GM18502 (cell line): ENCODE measurements at regions not wholly inside any gene's neighbourhood (a gene's known extent, or its start where the extent isn't known, plus 50 kb on each side); places are given as distances from the start of the nearest gene placed in this dataset.

ENCODE experiments used
- ATAC-seq: cut with Tn5 transposase; IDR thresholded peaks from one replicate; pipeline ENCODE4 v1.9.1; 2021; ENCODE audit warnings: mild to moderate bottlenecking; ENCODE audit not compliant: unreplicated experiment, poor library complexity

DNA sequence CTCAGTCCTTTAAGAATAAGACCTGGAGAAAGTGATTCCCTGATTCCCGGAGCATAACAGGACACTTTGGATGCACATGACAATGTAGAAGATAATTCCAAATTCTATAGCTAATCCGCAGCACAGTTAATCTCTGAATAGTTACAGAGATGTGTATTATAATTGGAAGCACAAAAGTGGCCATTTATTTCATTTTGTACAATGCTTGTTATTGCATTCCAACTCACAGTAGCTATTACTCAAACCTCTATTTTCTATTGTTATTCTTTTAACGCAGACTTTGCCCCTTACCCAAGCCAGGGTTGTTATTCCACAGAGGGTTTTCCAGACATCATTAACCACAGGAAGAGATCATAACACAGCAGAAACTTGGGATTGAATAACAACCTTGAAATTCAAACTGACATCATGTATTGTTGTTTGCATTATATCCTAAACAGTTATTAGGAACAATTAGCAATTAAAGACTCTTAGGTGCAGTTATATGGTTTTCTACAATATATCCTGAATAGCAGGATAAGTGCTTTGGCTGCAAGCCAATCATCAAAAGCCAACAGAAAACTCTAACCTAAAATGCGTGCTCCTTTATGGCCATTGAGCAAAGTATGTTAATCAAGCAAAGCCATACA is 984.0 kb upstream of the TENM3 start:
- no peak for ATAC-seq

DNA sequence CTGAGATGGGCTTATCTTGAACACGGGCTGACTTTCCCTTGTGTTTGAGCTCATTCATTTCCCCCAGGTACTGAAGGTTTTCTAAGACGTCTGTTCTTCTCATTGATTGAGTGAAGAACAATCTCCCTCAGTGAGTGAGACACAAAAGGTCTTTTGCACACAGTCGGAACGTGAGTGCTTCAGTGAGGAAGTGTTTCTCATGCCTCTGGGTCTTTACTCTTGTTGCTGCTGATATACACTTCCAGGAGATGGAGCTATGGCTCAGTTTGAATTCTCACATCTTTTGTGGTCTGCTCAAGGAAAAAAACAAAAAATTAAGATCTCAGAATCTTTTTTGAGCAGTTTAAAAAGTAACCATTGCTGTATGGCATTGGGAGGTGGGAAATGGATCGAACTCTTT is 981.9 kb upstream of the TENM3 start:
- ATAC-seq: no peak

DNA sequence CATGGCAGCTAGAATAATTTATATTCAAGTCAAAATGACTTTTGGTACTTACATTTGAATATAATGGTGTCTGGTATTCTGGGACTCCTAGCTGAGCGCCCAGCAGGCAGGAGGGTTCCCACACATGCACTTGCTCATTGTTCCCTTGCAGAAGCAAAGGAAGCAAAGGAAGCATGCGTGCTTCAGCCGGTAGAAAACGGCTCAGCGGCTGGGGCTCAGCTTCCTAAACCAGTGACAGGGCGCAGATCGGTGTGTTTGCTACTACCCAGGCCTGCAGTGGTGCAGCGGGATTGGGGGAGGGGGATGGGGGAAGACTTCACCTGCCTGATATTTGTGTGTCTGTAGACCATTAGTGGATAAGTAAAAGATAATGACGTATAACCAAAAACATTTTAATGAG is 978.3 kb upstream of the TENM3 start:
- ATAC-seq: no peak

GRCh38 chr4:181265370-181265769 is 977.8 kb upstream of the TENM3 start:
- ATAC-seq: no peak

DNA sequence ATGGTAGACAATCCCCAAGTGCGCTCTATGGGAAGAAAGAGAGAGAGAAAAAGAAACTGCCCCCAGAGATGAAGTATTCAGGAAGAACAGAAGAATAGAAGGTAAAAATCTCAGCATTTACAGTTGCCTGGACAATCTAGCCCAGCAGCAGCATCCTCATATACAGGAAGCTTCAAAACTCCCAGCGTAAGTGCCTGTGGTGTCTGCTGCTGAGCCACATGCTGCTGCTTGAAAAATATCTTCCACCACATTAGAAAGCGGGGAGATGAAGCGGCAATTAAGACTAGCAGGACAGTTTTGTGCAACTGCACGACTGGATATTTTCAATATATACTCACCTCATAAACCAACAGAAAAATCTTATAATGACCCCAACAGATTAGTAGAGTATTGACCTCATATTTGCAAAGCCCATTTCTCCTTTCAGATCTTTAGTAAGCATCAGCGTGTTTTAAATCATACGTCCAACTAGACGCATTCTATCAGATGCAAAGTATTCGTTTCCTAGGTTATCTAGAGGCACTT is 972.0 kb upstream of the TENM3 start:
- ATAC-seq: no peak

GRCh38 chr4:181272422-181272821 is 970.8 kb upstream of the TENM3 start:
- ATAC-seq: no peak

DNA sequence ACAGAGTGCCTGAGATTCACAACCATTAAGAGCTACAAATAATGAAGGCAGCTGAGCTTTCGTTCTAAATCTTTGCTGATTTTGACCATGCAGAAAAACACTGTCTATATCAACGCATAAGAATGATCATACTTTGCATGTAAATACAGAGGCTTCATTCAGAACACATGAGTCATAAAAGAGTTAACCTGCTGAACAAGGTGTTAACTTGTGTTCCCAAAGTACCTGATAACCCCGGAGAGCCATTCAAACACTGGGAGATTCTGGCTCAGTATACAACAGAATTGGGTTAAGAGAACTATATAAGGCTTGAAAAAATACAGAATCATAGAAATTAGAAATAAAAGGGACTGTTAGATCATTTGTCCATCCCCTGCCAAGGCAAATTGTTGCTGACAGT is 964.3 kb upstream of the TENM3 start:
- ATAC-seq: no peak

DNA sequence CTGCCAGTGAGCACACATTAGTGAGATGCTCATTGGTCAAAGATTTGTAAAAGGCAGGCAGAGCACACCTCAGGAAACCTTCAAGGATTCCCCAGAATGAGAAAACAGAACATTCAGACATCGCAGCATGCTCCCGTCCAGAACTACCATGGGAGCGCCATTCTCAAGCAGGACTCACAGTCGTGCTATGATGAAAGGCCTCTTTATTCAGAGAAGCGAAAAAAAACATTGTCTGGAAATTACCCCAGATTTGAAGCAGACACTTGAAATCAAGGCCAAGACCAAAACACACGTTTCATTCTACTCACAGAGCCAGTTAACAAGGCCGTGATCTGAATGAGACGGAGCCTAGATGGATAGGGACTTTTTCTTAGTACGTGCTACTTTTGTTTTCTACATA is 961.8 kb upstream of the TENM3 start:
- no peak for ATAC-seq

GRCh38 chr4:181289198-181289597 is 954.0 kb upstream of the TENM3 start:
- no peak for ATAC-seq

- ATAC-seq: no peak
These were observed 951.6 kb upstream of the TENM3 start for GRCh38 chr4:181291615-181292014.

- no peak for ATAC-seq
These were observed 950.2 kb upstream of the TENM3 start for GRCh38 chr4:181293014-181293413.

DNA sequence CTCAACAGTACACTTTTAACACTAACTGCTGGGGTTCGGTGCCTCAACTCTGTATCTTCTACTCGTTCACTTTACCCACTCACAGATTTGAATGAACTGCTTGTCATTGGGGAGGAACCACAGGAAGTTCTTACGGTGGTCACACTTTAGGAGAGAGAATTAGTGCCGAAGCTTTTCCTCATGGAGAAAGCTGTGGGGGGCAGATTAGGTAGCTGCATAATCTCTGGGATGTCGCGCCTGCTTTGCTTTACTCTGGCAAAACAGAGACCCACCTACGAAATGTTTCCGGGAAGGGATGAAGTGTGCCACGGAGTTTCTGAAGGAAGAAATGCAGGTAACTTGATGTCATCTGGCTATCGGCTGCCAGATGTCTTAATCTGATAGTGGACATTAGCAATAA is 949.7 kb upstream of the TENM3 start:
- ATAC-seq: no peak

DNA sequence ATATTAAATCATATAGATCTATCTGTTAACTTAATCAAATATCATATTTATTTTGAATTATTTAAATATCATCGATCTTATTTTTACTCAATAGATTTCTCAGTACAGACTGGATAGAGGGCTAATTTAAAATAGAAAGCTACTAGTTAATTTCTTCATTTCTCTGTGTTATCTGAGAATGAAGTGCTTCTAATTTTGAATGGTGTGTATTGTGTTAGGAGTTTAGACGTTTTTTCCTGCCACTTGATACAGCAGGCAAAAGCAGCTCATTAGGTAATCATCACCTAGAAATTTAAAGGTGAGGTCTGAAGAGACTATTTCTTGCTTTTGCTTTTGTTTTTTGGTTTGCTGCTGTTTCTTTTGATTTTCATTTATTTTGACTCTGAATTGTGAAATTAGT is 948.8 kb upstream of the TENM3 start:
- no peak for ATAC-seq

- peak; percentile 96 for ATAC-seq
These were observed 941.2 kb upstream of the TENM3 start for GRCh38 chr4:181301735-181302710.

GRCh38 chr4:181307824-181308223 is 935.4 kb upstream of the TENM3 start:
- no peak for ATAC-seq

DNA sequence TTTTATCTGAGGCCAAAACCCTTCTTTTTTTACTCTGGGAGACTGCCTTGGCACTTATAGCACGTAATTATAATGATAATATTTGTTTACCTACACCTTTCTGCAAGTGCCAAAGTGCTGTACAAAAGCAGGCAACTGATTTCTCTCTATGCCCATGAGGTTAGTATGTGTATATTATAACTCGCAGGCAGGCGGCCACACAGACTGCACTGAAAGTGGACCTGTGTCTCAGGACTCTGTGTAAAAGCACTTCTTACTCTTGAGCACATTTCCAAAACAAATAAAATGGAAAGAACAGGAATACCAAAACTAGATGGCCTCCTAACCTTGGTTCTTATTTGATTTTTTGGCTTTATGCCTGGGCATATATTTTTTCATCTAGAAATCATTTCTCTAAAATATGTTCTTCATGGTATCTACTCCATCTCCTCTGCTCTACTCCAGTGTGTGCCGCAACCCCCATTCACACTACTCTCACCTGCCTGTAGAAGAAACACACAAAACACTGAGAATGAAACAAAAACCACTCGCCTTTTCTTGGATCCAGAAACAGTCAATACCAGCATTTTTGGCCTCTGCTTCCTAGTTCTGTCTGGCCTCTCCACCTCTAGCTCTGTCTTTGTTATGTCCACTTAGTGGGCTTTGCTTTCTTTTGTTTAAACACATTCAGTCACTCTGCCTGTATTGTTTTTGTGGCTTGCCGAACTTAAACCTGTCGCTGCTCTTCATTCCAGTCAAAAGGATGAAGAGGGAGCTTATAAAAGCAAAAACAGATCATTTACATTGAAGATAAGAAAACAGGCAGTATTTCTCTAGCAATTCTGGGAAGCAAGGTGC is 934.5 kb upstream of the TENM3 start:
- ATAC-seq: no peak

GRCh38 chr4:181312066-181312465 is 931.1 kb upstream of the TENM3 start:
- ATAC-seq: no peak

DNA sequence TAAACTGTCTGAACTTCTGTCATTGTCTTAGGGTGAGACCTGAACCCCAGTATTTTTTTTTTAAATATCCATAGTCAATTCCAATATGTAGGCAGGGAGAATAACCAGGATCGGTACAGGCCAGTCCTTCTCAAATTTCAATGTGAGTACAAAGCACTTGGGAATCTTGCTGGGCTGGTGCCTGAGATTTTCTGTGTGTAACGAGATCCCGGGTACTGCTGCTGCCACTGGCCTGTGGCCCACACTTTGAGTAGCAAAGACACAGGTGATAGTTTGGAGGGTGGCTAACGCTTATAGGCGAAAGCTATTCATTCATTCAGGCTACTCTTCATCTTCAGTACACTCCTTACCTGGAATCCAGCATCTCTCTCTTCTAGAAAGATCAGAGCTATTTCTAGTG is 923.6 kb upstream of the TENM3 start:
- ATAC-seq: no peak

- ATAC-seq: peak; percentile 69
These were observed 920.1 kb upstream of the TENM3 start for GRCh38 chr4:181323061-181323460.

GRCh38 chr4:181330654-181331201 is 912.5 kb upstream of the TENM3 start:
- no peak for ATAC-seq
